Left renal pelvis (tissue), 4 donors: ENCODE measurements at regions not wholly inside any gene's neighbourhood (a gene's known extent, or its start where the extent isn't known, plus 50 kb on each side); places are given as distances from the start of the nearest gene placed in this dataset.

Experiments used
- DNase-seq, 4 donors: peaks; one replicate each; pipeline ENCODE4 v3.0.0-alpha.2; 2013; ENCODE audit warnings: low read depth in 4 of 4, low spot score in 3 of 4

DNA sequence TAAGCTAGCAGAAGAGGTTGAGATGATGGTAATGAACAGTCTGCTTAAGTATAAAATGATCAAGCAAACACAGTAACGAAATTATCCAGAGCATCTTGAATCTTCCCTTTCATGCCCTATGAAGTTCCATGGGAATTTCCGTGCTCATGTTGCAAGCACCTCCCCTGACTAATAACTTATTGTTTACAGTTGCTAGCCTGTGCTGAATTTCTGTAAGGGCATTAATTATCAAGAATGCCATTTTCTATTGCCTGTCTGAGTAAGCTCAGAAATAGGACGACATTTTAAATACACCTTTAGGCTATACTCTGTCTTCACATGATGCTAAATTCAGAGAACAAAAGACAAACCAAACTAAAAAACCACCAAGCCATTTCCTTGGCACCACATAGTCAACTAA, 257.5 kb upstream of the LRTM1 start:
- DNase-seq, result no peak

DNA sequence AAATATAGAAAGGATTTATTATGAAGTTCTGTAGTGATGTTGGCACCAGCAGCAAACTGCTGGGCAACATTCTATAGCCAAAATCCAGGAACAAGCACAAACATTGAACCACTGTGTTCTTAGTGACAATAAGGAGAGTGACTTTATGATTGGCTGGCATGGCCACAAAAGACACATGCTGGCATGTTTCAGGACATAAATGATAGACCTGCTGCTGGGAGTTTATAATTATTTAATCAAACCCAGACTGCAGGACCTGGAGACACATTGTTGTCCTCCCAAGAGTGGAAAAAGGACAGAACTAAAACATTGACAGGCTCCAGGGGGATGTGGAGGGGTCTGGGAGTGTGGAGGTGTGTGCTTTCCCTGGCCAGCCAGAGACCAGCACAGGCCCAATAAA, 255.3 kb upstream of the LRTM1 start:
- no peak for DNase-seq

DNA sequence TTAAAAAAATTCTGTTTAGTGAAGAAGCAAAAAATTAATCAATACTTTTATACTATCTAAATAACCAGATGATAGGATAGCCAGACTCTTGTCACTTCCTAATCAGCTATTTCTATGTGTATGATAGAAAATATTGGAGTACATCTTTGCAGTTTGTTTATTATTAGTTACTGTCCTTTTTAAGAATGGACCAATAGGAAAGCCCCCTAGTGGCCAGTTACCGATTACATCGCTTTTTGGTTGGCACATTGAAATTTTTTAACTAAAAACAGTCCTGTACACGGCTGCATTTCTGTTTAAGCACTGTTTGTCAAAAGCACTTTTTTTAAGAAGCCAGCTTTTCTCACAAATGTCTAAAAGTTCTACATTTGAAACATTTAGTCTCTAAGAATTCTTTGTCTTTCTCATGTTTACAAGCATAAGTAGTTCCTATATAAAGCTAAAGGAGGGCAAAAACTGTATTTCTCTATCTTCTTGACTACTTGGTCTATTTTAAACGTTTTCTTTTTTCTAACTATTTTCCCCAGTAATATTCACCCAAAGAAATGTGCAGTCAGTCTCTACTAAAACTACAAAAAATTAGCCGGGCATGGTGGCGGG, 253.2 kb upstream of the LRTM1 start:
- no peak for DNase-seq

DNA sequence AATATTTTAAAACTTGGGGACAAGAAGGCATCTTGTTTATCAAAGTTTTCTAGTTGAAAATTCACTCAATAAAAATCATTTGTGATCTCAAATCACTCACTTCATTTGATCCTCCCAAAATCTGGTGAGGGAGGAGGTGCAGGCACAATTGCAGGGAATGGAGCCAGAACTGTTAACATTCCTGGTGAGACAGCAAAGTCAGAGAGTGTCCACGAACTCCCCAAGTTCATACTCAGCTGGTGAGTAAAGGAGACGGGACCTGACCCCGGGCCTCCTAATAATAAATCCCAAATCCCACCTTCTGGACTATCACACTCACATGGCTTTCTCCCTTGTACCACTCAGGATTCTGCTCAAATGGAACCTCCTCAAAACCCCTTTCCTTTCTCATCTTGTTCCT, 252.3 kb upstream of the LRTM1 start:
- no peak for DNase-seq

DNA sequence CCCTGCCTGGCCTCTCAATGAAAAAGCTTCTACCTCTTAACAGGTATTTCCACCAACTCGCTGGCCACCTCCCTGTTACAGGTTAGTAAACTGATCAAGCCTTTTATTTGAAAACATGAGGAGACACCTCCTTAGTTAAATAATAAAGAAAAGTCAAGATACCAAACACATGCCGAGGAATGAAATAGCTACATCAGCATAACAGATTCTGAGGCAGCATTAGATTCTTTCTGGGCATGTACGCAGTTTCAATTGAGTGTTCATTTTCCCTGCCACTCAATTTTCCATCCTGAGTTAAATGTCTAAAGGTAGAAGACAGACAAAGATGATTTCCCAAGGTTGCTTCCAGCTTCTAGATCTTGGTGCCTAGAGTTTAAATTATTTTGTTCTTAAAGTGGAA, 250.5 kb upstream of the LRTM1 start:
- no peak for DNase-seq

DNA sequence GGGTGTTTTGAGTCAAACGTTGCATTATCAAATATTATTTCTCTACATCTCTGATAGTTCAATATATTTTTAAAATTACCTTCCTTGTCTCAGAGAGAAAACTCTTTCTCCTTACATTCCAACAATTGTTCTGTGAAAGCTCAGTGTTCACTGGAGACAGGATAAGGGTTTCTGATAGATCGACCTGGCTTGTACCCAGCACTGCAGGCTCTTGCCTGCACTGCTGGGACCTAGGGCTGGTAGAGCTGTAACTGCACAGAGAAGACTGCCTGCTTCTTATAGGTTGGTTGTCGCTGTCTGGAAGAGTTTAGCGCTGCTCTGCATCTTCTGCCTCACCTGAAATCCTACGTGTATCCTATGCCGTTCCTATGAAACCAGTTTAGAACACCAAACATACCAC, 249.9 kb upstream of the LRTM1 start:
- no peak for DNase-seq

DNA sequence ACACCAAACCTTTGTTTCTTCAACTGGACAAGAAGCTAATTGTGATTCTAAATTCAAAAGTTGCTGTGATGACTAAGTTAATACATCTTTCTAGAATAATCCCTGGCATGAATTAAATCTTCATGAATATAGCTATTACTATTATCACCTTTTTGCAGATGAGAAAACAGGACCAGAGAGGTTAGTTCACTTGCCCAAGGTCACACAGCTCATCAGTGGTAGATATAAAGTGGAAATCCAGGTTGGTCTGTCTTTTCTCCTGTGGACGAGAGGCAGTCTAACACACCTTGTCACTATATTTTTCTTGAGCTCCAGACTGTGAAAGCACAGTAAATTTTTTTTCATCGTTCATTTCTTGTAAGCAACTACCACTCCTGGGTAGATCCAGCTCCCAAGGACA, 247.6 kb upstream of the LRTM1 start:
- no peak for DNase-seq

DNA sequence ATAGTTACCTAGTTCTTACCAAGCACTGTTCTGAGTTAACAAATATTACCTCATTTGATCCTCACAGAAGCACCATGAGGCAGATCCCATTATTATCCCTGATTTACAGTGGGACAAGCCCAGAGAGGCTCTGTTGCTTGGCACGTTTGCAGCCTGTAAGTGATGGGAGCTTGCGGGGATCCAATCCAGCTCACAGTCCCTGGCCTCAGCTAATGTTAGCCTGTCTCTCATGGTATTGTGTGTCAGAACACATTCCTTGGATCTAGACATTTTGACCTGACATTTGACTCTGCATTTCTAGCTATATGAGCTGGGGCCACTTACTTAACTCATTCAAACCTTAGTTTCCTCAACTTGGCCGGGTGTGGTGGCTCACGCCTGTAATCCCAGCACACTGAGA, 246.9 kb upstream of the LRTM1 start:
- no peak for DNase-seq

DNA sequence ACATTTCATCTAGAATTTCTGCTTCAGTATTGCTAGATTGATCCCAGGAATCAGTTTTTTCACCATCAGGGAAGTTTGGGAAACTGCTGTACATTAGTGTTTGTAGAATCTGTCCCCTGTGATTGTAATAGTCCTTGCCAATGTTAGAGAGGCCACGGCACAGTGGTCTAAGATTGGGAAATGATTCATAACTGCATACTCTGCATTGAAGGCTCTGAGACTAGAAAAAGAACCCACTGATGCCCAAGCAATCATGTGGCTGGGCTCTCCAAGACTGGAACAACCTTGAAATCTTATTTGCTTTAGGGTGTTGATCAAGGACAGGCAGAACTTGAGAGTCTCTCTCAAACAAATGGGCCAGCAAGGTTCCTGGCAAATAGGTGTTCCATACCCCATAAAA, 245.6 kb upstream of the LRTM1 start:
- DNase-seq, result no peak

DNA sequence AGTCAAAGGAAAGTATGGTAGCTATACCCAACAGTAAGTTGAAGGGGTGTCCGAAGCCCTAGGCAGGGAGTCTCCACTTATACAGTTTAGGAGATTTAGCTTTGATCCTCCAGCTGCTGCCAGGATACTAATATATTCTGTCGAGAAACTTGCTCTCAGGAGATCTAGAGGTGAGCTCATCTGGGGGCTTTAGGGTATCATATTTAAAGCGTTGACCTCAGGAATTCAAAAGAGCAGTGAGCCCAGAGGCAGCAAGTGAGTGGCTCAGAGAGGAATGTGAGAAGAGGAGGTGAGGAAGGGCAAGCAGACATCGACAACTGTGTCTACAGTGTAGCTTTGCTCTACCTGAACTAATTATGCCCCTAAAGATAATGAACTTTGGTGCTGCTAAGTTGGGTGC, 245.1 kb upstream of the LRTM1 start:
- no peak for DNase-seq

DNA sequence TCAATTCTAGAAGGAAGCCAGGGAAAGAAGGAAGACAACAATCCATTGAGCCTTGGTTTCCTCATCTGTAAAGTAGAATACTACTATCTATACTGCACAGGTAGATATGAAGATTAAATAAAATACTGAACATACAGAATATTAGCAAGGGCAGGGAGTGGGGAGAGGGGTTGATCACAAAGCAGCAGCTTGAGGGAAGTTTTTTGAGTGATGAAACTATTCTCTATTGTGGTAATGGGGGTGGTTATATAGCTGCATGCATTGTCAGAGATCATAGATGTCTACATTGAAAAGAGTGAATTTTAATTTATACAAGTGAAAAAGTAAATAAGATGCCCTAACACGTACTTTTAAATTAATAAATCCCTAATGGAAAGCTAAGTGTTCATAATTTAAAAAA, 242.6 kb upstream of the LRTM1 start:
- no peak for DNase-seq

DNA sequence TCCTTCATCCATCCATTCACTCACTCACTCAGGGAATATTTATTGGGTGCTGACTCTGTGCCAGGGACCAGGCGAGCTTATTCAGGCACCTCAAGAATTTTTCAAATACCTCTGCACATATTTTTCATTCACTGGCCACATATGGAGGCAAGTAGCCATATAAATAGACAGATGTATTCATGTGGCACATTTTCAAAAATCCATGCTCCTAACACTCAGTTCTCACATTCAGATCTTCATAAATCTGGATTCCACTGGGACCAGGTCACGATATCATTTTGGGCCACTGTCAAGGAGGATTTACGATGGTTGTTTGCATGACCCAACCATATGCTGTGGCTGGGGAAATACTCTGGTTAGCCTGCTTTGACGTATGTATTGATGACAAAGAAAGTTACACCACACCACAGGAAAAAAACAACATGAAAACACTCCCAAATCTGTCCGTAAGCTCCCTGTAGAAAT, 241.8 kb upstream of the LRTM1 start:
- no peak for DNase-seq

DNA sequence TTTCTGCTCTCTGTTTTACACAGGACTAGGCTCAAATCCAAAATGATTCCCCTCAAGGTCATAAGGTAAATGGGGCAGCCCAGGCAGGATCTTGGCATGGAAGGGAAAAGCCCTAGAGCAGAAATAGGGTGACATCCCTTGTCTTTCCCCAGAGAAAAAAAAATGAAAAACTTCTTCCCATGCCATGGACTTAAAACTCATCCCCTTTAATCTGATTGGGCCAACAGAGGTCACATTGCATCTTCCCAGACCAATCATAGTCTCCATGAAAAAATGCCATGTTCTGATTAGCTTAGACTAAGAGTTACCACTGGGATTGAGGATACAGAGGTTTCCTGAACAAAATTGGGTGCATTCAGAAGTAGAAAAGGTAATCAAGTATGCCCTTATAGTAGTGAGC, 241.3 kb upstream of the LRTM1 start:
- no peak for DNase-seq

DNA sequence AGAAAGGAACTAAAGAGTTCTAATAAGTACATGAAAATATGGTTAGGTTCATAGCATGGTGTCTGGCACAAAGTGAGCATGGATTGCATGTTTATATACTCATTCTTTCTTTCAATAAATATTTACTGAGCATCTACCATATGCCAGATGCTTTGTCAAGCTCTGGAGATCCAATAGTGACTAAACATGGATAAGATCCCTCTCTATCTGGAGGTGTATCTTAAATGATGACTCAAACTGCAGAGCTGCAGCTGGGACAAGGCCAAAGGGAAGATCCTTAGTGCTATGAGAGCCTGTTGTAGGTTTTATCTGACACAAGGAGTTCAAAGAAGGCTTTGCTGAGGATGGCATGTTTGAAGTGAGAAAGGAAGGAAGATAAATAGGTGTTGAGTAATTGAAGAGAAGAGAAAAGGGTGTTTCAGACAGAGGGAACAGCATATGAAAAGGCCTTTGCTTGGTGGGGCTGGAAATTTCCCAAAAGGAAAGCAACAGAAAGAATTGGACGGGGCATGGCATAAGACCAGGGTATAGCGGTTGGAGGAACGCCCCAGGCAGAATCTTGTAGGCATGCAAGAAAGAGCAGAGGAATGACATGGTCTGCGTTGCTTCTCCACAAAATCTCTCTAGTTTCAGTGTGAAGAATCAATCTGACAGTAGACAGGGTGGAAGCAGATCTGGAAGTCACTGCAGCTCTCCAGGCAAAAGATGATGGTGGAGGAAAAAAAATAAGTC, 239.9 kb upstream of the LRTM1 start:
- DNase-seq, result no peak

DNA sequence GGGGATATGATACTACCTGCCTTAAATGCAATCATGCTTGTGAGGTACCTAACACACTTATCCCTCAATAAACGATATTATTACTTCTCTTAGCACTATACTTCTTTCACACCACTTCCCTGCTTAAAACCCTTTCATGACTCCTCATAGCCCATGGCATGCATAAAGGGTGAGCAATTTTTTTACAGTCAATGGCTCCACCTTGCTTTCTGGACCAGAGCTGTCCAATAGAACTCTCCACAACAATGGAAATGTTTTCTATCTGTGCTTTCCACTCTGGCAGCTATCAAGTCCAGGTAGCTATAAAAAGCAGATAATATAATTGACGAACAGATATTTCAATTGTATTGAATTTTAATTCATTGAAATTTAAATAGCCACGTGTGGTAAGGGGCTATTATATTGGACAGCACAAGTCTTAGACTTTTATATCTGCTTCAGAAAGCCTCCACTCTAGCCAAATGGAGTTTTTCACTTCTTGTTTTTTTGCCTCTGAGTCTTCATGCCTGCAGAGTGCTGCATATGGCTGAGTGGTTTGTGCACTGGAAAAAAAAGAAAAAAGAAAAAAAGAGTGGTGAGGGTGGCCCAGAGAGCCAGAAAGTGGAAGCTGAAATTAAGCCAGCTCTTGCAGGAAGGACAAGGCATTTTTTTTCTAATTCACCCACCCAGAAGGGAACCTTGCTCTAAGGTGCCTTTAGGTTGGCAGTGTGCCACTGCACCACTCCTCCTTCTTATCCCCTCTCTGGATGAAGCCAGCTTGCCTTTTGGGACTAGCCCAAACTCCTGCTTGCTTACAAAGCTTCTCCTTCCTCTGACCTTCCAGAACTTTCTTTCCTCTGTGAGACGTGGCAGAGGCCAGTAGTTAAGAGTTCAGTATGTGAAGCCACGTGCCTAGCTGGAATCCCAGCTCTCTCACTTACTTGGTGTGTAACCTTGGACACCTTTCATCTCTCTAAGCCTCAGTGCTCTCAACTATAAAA, 239.0 kb upstream of the LRTM1 start:
- DNase-seq, result no peak

DNA sequence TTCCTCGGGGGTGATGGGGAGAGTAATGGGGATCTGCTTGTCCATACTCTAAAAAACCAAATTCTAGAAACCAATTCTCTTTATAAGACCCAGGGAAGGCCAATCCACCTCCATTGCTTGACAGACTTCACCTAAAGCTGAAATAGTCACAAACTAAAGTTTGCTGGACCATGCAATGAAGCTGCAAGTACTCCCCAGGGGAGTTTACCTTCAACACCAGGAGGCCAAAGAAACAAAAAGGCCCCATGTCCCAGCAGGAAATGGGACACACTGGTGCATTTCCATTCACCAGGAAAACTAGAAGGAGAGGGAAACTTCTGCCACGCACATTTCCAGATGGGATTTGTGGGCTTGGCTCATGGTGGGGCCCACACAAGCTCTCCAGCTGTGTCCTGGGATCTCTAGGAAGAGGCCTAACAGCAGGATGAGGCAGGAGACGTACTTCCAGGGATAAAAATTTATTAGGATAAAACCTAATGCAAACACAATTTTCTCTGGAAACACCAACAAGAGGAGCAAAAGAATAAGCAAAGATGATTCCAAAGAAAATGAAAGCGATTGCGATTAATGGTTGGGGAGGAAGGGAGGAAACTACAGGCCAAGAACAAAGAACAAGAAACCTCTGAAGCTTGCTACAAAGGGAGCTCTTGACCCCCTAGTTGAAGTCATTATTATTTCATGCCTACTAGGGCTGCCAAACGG, 238.0 kb upstream of the LRTM1 start:
- DNase-seq, result no peak

DNA sequence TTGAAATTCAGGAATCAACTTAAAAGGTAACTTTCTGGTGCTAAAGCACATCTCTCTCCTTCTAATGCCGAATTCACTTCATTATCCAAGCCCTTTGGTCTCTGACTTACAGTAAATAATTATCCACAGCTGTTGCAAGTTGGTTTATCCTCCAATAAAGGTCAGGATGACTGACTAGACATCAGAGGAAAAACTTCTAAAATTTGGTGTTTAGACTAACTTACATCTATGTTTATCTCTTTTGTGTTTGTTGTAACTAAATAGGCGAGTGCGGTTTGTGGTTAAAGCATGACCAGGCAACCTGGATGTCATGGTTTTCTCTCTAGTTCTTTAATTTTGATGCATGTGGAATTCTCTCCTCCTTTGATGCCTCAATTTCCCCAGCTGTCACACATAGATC, 237.4 kb upstream of the LRTM1 start:
- DNase-seq, result no peak

DNA sequence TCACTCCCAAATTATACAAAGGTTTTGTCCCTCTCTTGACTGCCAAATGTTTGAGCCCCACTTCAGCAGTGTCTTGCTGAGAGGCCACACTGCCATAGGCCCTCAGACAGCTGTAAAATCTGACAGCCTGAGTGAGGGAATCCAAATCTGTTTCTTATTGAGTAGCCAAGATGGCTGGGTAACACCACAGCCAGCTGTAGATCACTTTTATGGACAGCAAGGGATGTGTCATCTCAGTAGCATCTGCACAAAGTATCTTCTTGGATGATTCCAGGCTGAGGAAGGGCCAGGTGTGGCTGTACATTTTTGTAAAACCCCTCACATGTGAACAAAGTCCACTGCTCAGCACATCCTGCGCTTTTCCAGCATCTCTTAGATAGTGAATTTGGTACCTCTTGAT, 237.0 kb upstream of the LRTM1 start:
- no peak for DNase-seq

DNA sequence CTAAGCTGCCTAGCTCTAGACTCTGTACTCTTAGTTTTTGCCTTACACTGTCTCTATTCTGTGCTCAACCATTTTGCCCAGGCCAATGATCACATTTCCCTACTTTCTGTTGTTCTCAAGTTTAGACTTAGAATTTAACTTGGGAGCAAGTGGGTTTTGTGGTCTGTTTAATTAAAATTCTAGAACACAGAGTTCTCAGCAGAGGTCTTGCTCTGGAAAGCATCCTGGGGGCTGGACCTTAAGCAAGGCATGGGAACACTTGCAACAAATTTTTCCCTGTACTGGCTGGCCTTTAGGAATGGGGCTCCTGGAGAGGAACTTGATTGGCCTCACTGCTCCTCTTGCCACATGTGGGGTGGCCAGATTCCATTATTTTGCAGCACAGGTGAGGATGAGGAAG, 236.3 kb upstream of the LRTM1 start:
- DNase-seq, result no peak

DNA sequence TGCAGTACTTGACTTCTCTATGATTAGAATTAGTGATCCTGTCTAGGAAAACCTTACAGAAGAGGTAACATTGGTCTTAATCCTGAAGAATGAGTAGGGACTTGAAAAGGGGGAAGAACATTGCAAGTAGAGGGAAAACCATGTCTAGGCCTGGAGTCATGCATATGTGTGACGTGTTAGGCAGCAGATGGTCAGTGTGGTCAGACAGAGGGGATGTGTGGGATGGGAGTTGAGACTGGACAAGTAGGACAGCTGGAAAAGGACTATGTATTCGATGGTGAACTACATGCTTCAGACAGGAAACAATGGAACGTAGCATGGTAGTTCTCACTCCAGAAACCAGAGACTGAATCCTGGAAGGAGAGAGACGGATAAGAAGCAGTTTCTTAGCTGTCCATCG, 235.6 kb upstream of the LRTM1 start:
- no peak for DNase-seq
